ENCODE measurements at regions not wholly inside any gene's neighbourhood (a gene's known extent, or its start where the extent isn't known, plus 50 kb on each side); places are given as distances from the start of the nearest gene placed in this dataset.

DNA sequence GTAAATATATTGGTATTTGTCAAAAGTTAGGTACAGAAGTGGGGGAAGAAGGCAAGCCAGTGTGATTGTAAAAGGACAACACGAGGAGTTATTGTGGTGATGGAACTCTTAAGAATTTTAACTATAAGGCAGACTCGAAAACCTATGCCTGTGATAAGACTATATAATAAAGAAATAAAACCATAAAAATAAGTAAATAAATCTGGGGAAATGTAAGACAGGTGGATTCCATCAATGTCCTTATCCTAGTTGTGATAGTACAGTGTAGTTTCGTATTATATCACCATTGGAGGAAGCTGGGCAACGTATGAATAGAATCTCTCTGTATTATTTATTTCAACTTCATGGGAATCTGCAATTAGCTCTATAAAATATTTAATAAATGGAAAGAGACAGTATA is 395.7 kb downstream of the CDC14C start:
- H3K36me3 ChIP-seq = no peaks in the 10 kb centered on the region
- no peak overlapping the region for H3K27ac ChIP-seq
- ATAC-seq (ENCODE audit: low FRiP score in 2 of 2) = no peak
- no peaks in the 10 kb centered on the region for H3K9me3 ChIP-seq
- WGBS, 2 donors = 82% methylated on average over 4 of the region's 4 CpGs
- no peaks in the 10 kb centered on the region for H3K4me1 ChIP-seq
- no peaks in the 10 kb centered on the region for H3K27me3 ChIP-seq
- no peak overlapping the region for H3K4me3 ChIP-seq
- DNase-seq = no peak
- TF ChIP-seq POLR2AphosphoS5 (IDR thresholded peaks at IDR 0.05) = no peak
- TF ChIP-seq, protein P1, sequence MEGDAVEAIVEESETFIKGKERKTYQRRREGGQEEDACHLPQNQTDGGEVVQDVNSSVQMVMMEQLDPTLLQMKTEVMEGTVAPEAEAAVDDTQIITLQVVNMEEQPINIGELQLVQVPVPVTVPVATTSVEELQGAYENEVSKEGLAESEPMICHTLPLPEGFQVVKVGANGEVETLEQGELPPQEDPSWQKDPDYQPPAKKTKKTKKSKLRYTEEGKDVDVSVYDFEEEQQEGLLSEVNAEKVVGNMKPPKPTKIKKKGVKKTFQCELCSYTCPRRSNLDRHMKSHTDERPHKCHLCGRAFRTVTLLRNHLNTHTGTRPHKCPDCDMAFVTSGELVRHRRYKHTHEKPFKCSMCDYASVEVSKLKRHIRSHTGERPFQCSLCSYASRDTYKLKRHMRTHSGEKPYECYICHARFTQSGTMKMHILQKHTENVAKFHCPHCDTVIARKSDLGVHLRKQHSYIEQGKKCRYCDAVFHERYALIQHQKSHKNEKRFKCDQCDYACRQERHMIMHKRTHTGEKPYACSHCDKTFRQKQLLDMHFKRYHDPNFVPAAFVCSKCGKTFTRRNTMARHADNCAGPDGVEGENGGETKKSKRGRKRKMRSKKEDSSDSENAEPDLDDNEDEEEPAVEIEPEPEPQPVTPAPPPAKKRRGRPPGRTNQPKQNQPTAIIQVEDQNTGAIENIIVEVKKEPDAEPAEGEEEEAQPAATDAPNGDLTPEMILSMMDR (IDR thresholded peaks at IDR 0.05) = no peak

DNA sequence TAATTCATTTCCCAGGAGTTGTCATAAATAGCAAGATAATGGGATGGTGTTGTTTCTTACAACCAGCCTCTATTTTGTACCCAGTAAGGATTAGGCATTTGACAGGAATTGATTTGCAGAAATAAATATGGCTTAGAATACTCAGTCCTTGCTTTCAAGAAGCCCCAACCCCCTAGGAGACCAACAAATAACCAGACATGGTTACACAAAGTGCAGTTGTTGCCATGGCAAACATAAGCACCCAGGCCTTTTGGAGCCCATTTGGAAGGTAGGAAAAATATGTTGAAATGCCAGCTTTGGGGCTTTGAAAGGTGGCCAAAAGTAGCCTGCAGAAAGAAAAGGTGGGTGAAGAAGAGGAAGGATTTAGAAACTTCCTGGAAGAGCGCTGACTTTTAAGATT is 397.5 kb downstream of the CDC14C start:
- 76 to 93% methylated on average over 1 of the region's 1 CpG for WGBS, 2 donors
- DNase-seq = no peak

DNA sequence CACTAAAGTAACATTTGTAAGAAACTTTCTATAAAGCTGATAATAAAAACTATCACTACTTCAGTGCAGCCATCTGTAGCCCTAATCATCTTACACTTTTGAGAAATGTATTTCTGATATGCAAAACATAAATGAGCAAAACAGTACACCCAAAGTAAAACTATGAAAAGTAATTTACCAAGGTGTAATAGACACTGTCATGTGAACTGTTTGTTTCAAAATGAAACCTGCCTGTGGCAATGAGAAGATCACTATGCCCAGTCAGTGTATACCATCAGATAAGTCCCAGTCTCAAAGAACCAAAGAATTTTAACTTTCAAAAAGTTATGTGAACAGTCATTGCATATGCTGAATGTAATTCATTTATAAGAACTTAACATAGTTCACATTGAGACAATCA is 398.1 kb downstream of the CDC14C start:
- TF ChIP-seq POLR2AphosphoS5 (IDR thresholded peaks at IDR 0.05) = no peak
- TF ChIP-seq, protein P1 (IDR thresholded peaks at IDR 0.05) = no peak
- no peak for ATAC-seq (ENCODE audit: low FRiP score in 2 of 2)
- no peaks in the 10 kb centered on the region for H3K4me1 ChIP-seq
- H3K9me3 ChIP-seq = no peaks in the 10 kb centered on the region
- no peak overlapping the region for H3K4me3 ChIP-seq
- no peak overlapping the region for H3K27ac ChIP-seq
- no peaks in the 10 kb centered on the region for H3K36me3 ChIP-seq
- DNase-seq = no peak
- no peaks in the 10 kb centered on the region for H3K27me3 ChIP-seq

More for the DNA sequence above, 397.5 kb downstream of the CDC14C start:
- H3K4me1 ChIP-seq = no peaks in the 10 kb centered on the region
- H3K9me3 ChIP-seq = no peaks in the 10 kb centered on the region
- H3K4me3 ChIP-seq = no peak overlapping the region
- H3K27me3 ChIP-seq = no peaks in the 10 kb centered on the region
- TF ChIP-seq POLR2AphosphoS5 (IDR thresholded peaks at IDR 0.05) = no peak
- TF ChIP-seq POLR2A (IDR thresholded peaks at IDR 0.05) = no peak
- TF ChIP-seq, protein P1 (IDR thresholded peaks at IDR 0.05) = no peak
- no peak for TF ChIP-seq EP300 (IDR thresholded peaks at IDR 0.05)
- ATAC-seq (ENCODE audit: low FRiP score in 2 of 2) = no peak
- H3K36me3 ChIP-seq = no peaks in the 10 kb centered on the region
- H3K27ac ChIP-seq = no peak overlapping the region

DNA sequence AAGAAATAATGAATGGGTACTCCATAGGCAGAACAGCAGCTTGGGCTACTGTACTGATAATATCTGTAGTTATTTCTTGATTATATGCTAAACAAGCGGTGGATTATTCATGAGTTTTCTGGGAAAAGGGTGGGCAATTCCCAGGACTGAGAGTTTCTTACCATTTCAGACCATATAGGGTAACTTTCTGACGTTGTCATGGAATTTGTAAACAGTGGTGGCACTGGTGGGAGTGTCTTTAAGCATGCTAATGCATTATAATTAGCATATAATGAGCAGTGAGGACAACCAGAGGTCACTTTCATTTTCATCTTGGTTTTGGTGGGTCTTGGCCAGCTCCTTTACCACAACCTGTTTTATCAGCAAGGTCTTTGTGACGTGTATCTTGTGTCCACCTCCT is 399.7 kb downstream of the CDC14C start:
- Histone ChIP-seq H3K27me3 (no peaks in the 10 kb centered on the region), H3K4me3 (no peak overlapping the region), H3K27ac (no peak overlapping the region), H3K4me1 (no peaks in the 10 kb centered on the region), H3K36me3 (no peaks in the 10 kb centered on the region), H3K9me3 (no peaks in the 10 kb centered on the region)
- DNase-seq = no peak
- no peak for TF ChIP-seq POLR2A (IDR thresholded peaks at IDR 0.05)
- TF ChIP-seq EP300 (IDR thresholded peaks at IDR 0.05) = no peak
- TF ChIP-seq POLR2AphosphoS5 (IDR thresholded peaks at IDR 0.05) = no peak
- TF ChIP-seq, protein P1 (IDR thresholded peaks at IDR 0.05) = no peak
- WGBS, 2 donors = 69 to 71% methylated on average over 3 of the region's 3 CpGs
- no peak for ATAC-seq (ENCODE audit: low FRiP score in 2 of 2)

DNA sequence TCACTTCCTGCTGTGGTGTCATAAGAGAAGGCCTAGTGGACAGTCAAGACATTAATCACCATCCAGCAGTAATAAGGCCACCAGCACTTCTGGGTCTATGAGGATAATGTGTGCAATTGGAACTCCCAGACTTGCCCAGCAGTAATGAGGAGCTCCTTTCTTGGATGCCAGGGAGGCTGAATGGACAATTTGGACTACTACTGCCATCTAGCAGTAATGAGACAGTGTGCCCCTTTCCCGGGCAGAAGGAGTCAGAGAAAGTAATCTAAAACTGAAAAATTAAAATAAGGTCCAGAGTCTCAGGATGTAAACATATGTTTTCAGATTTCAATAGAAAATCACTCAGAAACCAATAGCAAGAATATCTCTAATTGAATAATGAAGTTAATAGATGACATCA is 400.4 kb downstream of the CDC14C start:
- H3K27ac ChIP-seq = no peak overlapping the region
- 64 to 69% methylated on average over 1 of the region's 1 CpG for WGBS, 2 donors
- H3K4me1 ChIP-seq = no peaks in the 10 kb centered on the region
- no peak overlapping the region for H3K4me3 ChIP-seq
- TF ChIP-seq EP300 (IDR thresholded peaks at IDR 0.05) (no peak), POLR2AphosphoS5 (IDR thresholded peaks at IDR 0.05) (no peak), POLR2A (IDR thresholded peaks at IDR 0.05) (no peak)
- TF ChIP-seq, protein P1 (IDR thresholded peaks at IDR 0.05) = no peak
- ATAC-seq (ENCODE audit: low FRiP score in 2 of 2) (no peak), DNase-seq (no peak)
- H3K27me3 ChIP-seq = no peaks in the 10 kb centered on the region
- H3K36me3 ChIP-seq = no peaks in the 10 kb centered on the region
- no peaks in the 10 kb centered on the region for H3K9me3 ChIP-seq

All from upper lobe of left lung (tissue), 6 donors.